ACHN (cell line): ENCODE measurements at regions not wholly inside any gene's neighbourhood (a gene's known extent, or its start where the extent isn't known, plus 50 kb on each side); places are given as distances from the start of the nearest gene placed in this dataset.

ENCODE experiments used
- DNase-seq: peaks from one replicate; pipeline ENCODE4 v3.0.0-alpha.2; 2015
- in situ Hi-C: cut with HindIII; loops from 2 replicates; pipeline ENCODE4 v1.10.0; 2017; ENCODE audit warnings: low sequenced_read_pairs, low pct_ligation_motif_present, low pct_unique_long_range_greater_than_20kb

- in situ Hi-C loops: no loop called here
- DNase-seq: no peak
Measured at GRCh38 chr1:82919837-82920236, 1079.1 kb downstream of the TTLL7 start.

DNA sequence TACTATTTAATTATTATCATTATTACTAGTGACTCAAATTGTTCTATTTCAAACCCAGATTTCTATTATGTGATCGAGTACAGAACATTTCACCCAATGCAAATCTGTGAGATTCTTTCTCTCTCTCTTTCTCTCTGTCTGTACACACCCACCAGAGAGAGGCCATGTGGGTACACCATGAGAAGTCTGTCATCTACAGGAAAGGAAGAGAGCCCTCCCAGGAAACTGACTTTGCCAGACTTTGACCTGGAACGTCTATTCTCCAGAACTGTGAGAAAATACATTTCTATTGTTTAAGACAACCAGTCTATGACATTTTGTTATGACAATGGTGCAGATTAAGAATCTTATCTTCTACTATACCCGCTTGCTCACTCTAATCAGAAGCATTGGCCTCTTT lies 1091.6 kb downstream of the TTLL7 start:
- in situ Hi-C loops: no loop called here
- DNase-seq: no peak

DNA sequence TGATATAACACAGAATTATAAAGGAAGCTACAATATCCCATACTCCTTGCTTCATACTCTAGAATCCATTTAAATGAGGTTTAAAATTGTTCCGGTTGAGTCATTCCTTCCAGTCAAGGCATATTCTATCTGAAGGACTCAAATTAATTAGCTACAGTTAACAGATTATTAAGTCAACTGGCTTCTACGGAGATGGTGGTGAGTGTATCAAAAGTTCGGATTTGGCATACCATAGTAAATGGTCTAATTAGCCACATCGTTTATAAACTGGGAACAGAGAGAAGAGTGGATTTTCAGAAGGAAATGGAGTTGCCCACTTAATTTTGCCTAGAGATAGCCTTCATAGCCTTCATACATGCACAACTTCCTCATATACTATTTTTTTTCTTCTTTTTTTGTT lies 1095.3 kb downstream of the TTLL7 start:
- no peak for DNase-seq
- in situ Hi-C loops: no loop called here

GRCh38 chr1:82901561-82901960 lies 1097.4 kb downstream of the TTLL7 start:
- in situ Hi-C loops: no loop called here
- DNase-seq: no peak

GRCh38 chr1:82901118-82901517 lies 1097.8 kb downstream of the TTLL7 start:
- in situ Hi-C loops: no loop called here
- DNase-seq: no peak

GRCh38 chr1:82899017-82899416 lies 1098.3 kb downstream of the ADGRL2 start:
- DNase-seq: no peak
- in situ Hi-C loops: no loop called here

DNA sequence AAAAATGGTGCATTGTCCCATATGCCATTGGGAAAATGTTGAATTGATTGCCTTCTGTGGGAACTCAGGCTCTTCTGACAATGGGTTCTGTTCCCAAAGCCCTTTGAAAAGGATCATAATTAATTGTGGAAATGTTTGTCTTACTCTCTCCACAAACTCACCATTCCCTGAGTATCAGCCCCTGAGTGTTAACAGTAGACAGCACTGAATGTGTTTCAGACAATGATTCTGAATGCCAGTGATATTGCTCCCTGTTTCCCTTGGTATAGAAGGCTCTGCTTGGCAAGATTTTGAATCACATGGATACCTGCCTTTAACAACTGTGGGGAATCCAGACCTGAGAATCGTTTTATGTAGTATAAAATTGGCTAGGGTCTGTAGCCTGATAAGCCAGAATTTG lies 1096.8 kb downstream of the ADGRL2 start:
- DNase-seq: no peak
- in situ Hi-C loops: no loop called here

GRCh38 chr1:82896036-82896435 lies 1095.3 kb downstream of the ADGRL2 start:
- no peak for DNase-seq
- in situ Hi-C loops: no loop called here

- in situ Hi-C loops: no loop called here
- DNase-seq: no peak
Measured at GRCh38 chr1:82894635-82895034, 1093.9 kb downstream of the ADGRL2 start.

- no peak for DNase-seq
- in situ Hi-C loops: no loop called here
Measured at GRCh38 chr1:82893712-82894470, 1093.2 kb downstream of the ADGRL2 start.

DNA sequence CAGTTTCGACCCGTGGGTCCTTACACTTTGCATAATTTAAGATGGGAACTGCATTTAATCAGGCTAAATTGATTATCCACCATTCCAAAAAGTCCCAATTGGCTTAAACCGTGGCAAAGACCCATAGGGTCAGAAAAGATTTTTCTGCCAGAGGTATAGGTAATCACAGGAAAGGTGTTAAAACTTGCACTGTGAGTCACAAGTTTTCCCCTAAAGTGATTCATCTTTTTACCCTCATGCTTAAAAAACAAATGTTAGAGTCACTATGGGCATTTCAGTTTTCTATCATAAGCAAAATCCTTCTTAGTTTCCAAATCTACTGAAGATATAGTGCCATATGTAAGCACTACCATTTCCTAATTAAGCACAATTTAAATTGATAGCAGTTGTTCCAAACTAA lies 1079.8 kb downstream of the ADGRL2 start:
- in situ Hi-C loops: no loop called here
- no peak for DNase-seq

DNA sequence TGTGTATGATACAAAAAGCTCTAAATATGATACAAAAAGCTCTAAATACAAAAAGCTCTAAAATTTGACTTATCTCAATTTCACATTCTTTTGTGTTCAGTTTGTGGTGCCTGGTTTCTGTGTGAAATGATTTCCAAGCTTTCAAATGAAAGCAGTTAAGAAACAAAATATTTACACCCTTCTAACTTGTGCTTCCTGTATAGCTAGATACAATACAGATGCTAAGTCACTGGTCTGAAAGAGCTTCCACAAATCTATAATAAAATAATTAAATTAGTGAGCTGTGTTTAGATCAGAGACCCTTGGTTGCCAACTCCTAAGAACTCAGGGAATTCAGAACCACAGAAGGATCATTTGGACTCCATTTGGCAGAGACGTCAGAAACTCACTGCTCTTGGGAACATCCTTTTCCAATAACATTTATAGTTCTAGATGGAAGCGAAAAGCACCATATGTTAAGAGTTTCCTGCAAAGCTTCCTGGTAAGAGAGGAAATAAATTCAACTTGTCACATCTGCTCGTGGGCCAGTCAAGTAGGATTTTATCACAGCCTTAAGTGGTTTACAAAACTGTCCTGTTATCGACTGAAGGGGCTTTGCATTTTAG lies 1079.1 kb downstream of the ADGRL2 start:
- DNase-seq: no peak
- in situ Hi-C loops: no loop called here

GRCh38 chr1:82875170-82875569 lies 1074.4 kb downstream of the ADGRL2 start:
- in situ Hi-C loops: no loop called here
- no peak for DNase-seq

DNA sequence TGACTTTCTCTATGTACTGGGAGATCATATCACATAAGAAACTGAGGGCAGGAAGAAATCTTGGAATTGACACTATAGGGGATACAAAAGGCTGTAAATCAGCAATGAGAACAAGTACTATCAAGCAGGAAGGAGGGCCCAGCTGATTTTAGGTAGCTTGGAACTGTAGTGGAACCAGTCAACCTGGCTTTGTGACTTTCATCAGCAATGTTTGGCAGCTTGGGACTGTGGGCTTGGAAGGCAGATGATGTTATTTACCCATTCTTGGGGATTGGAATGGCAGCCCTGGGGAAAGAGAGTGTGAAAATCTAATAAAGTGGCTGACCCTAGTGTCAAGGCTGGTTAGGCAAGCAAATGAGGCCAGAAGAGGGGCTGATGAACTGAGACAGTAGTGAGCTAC lies 1073.3 kb downstream of the ADGRL2 start:
- DNase-seq: no peak
- in situ Hi-C loops: no loop called here

DNA sequence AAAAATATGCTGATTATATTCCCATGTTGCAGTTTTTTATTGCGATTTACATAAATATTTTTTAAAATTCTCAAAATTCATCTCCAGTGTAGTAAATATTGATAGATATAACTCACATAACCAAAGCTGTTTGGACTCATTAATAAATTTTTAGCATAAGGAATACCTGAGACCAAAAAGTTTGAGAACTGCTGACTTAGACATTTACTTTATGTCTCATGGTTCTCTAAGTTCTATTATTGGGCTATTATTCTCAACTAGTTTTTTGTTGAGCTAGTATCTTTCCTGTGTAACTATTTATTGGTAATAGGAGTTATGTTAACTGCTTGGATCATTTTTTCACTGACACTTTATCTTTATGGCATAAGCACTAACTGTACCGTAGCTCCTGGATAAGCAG lies 1069.6 kb downstream of the ADGRL2 start:
- in situ Hi-C loops: no loop called here
- DNase-seq: no peak

GRCh38 chr1:82867781-82868180 lies 1067.0 kb downstream of the ADGRL2 start:
- in situ Hi-C loops: no loop called here
- no peak for DNase-seq

- no peak for DNase-seq
- in situ Hi-C loops: no loop called here
Measured at GRCh38 chr1:82861749-82862148, 1061.0 kb downstream of the ADGRL2 start.

DNA sequence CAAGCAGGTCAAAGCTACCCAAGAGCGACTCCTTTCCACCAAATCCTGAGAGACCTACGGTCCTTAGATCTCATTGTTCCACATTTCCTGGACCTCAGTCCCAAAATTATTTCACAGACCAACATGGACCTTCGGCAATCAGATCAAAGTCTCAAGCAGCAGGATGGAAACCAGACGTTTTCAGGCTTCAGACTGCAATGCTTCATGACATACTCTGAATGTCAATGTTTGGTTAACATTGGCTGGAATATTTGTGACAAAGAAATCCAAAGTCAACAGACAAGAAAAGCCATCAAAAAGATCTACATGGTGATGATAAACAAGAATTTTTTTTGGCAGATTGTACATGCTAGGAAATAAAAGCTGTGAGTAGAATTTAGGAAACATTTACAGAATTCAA lies 1057.3 kb downstream of the ADGRL2 start:
- no peak for DNase-seq
- in situ Hi-C loops: no loop called here

- DNase-seq: no peak
- in situ Hi-C loops: no loop called here
Measured at GRCh38 chr1:82849460-82849859, 1048.7 kb downstream of the ADGRL2 start.

DNA sequence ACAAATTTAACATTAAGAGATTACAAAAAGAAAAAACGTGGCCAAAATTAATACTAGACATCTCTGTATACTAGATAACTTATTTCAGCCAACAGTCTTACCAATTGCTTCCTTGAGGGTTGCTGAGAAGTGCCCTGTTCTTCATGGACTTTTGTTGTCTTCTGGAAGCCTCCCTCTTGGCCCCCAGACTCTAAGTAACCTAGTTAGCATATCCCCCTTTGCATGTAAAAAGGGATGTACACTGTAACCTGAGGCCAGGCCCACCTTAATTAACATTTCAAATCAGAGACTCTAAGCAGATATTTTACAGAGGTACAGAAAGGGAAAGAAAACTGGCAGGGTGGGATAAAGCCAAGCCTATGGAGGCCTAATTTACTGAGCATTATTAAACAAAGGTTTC lies 1047.3 kb downstream of the ADGRL2 start:
- no peak for DNase-seq
- in situ Hi-C loops: no loop called here
